GM18909 (cell line): ENCODE measurements at regions not wholly inside any gene's neighbourhood (a gene's known extent, or its start where the extent isn't known, plus 50 kb on each side); places are given as distances from the start of the nearest gene placed in this dataset.

Source experiments
- ATAC-seq: cut with Tn5 transposase; IDR thresholded peaks from one replicate; pipeline ENCODE4 v1.9.1; 2021; ENCODE audit warnings: mild to moderate bottlenecking; ENCODE audit not compliant: unreplicated experiment, poor library complexity

DNA sequence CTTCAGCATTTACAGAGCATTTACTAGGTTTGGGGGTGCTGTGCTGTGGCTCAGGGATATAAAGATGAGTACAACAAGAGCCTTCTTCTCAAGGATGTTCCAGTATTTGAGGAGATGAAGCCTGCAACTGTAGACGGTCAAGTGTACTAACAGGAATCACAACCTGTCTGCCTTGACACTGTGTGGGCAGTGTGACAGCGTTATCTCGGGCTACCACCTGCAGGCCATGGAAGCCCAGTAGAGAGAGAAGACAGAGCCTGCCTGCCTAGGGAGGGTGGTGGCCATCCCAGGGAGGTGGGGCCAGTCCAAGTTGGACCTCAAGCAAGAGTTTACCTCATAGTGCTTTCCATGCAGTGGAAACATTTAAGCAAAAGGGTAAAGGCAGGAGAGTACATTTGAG lies 215.1 kb upstream of the ASIC2 start:
- no peak for ATAC-seq

DNA sequence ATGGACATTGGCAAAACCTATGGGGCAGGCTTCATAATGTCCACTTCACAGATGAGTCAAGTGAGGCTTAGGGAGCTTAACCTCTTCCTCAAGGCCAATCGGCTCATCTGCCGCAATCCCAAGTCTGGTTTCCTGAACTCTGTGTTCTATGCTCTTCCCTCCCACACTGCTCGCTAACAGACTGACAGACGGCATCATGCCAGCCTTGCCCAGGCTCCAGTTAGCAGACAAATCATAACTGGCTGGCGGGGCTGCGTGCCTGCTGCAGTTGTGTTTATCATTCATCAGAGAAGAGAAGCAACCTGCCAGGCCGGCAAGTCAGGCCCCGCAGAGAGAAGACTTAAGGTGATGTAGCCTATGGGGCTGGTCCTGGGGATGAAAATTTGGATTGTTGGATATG lies 216.2 kb upstream of the ASIC2 start:
- ATAC-seq, result no peak

DNA sequence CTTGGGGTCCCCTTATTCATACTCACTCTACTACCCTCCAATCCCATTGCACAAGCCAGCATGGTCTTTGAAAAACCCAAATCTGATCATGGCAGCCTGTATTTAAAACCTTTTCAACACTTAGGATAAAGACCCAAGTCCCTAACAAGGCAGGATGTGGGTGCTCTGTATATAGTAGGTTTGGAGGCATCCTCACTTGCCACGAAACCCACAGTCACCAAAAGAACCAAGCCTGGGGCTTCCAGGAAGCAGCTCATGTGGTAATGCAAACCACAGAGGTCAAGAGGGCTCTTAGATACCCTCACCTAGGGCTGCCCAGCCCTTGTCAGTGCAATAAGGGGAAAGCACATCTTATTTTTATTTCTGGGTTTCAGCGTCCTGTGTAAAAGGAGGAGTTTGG lies 218.6 kb upstream of the ASIC2 start:
- ATAC-seq, result no peak

DNA sequence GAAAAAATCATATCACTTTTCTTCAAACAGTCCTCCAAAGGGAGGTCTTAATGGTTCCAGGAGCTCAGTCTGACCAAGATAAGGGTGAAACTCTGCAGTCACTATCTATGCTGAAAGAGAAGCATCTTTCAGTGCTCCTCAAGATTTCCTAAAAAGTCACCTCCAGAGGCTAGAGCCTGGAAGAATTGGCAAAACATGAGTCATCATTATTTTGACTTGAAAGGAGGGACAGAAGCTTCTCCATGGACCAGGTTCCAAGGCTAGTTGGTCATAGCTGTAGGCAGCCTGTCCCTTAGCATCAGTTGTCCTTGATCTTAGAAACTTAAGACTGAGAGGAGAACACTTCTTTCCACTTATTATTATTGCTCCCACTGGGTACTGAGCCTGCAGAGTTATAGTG lies 219.0 kb upstream of the ASIC2 start:
- no peak for ATAC-seq

DNA sequence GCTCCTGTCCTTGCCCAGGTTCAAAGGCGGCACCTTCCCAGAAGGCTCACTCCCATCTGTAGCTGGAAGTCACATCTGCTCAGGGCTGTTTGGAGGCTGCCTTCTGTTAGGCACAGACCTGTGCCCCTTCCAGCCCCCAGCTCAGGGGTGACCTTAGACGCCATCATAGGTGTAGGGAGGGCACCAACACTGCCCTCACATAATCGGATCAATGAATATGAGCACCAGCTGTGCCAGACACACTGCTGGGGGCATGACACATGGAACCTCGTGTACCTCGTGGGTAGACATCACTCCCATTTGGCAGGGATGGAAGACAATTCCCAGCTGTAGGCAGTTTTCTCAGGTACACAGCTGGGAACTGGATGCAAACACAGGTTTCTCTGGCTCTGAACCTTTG lies 220.7 kb upstream of the ASIC2 start:
- no peak for ATAC-seq

DNA sequence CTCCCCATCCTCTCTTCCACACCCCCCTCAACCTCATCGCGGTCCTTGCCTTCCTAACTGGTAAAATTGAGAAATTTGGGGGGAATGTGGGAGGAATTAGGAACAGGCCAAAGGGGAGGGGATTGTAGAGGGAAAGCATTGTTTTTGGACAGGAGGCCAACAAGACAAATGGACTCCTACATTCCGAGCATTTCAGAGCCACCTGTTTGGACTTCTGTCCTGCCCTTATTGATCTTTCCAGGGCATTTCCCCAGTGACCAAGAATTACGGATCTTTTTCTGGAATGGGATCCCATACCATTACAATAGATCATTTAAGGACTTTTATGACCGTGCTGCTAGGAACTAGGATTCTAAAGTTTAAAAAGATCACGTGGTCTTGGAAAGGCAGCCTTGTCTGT lies 221.3 kb upstream of the ASIC2 start:
- no peak for ATAC-seq

DNA sequence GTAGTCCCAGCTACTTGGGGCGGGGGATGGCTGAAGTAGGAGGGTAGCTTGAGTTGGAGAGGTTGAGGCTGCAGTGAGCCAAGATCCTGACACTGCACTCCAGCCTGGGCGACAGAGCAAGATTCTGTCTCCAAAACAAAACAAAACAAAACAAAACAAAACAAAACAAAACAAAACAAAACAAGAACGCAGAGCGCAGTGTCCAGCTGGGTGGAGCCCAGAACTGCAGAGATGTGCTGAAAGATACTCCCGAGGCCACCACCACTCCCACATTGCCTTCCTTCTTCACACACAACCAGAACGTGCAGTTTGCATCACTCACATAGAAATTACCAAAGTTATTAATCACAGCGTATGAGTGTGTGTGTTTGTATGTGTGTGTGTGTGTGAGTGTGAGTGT lies 222.9 kb upstream of the ASIC2 start:
- no peak for ATAC-seq

DNA sequence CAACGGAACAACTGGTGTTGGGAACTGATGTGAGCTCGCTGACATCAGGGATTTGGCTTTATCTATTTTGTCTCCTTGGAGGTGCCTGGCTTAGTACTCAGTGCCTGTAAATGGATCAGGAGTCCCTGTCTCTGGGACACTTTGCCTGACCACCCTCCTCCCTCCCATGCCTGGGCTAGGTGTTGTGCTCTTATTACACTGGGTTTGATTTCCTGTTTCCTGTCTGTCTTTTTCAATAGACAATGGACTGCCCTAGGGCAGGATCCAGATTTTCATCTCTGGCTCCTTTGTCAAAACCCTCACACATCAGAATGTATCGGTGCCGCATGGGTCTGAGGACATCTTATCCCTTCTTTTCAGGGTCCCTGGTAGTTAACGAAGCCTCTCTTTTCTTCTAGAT lies 223.6 kb upstream of the ASIC2 start:
- ATAC-seq, result no peak

DNA sequence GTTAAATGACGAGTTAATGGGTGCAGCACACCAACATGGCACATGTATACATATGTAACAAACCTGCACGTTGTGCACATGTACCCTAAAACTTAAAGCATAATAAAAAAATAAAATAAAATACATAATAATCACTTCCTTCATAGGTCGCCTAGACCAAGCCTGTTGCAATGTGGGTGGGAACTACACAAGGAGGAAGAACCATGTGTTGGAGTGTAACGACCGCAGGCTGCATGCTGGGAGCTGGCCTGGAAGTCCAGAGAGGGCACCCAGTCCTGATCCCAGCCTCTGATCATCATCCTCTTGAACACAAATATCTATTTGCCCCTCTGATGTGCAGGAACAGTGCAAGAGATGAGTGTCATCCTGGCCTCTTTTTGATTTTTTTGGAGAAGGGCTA lies 224.7 kb upstream of the ASIC2 start:
- ATAC-seq, result no peak

DNA sequence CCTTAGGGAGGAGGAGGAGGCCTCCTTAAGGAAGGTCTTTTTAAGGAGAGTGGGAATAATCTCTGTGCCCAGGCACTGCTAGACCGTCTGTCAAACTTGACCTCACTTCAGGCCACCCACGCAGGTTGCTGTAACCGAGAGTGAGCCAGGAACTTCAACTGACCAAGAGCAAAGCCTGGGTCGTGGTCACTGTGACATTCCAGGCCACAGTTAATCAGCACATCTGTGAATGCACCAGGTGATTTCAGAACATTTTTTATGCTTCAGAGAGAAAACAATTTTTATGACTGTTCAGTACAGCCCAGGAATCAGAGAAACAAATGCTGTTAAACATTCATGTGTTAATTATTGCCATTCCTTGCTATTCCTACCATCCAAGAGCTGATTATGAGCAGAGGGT lies 226.6 kb upstream of the ASIC2 start:
- ATAC-seq, result no peak

DNA sequence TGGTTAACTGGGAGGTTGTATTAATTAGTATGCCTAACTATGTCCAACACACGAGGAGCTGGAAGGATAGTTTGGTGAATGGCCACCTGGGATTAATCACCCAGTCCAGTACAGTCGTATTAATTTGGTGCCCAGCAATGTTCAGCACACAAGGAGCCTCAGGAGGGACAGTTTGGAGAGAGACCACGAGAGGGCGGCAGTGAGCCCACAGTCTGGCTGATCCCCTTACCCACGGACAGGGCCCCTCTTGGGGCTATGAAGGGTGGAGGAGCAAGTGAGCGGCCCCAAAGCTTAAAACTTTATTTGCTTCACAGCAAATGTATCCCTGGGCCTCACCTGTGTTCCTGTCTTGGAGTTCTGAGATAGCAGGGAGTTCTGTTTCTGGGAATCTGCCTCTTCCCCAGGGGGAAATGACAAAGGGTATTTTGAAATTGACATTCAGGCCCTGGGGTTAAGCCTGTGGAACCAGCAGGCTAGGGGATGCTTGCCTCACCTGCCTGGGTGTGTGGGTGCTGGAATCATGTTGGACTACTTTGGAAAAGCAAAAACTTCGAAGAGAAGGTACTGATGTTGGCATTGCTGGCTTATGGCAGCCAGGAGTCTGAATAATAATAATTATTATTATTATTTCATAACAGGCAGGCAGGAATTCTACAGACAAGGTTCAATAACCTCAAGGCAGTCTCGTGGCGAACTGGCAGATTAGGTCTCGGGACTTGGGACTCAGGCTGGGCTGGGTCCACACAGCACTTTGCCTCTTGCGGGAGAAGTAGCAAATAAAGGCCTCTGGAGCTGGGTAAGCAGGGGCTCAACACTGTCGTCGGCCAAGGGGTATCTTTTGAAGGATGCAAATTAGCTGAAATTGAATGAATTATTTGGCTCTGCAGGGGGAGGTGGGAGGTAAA lies 227.6 kb upstream of the ASIC2 start:
- no peak for ATAC-seq

DNA sequence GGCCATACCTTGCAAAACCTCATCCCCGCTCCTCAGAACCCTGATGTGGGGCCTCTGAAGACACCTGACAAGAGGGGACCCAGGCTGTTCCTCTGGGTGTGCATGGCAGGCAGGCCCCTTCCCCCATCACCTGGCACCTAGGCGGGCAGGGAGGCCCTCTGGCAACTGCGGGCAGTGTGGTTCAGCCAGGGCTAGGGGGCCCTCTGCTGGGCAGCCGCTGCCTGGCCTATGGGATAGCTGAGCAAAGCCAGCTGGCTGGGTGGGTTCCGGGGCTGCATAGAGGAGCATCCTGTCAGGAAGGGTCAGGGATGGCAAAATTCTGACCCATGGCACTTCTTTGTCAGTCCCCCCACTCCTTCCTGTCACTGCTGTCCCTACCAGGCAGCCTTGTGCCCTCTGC lies 228.7 kb upstream of the ASIC2 start:
- no peak for ATAC-seq

DNA sequence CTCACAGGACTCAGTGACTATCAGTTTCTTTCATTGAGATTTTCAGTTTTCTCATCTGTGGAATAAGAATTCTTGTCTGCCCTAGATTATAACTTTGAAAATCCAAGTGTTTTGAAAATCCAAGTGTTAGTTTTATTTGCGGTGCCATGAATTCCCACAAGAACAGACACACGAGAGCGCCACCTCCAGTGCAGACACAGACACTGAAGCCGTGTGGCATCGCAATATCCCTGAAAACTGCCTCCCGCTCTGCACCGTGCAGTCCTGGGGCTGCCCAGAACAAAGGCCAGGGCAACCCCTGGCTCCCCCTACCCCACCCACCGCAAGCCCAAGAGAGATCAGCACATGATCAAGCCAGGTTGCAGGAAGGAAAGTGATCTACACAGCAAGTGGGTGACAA lies 229.5 kb upstream of the ASIC2 start:
- no peak for ATAC-seq

DNA sequence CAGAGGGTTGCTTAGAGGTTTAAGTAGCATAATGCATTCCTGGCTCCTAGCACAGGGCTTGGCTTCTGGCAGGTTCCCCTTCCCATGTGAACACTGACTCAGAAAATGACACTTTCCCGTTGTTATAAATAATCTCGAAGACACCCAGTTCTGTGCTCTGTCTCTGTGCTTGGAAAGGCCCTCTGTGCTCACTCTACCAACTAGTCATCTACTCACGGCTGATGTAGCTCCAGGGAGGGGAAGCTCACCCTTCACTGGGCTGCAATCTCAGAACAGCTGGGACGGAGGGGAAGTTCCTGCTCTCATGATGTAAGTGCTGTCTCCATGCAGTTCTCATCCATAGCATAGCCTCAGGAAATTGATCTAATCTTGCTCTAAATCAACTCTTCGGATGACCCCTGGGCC lies 230.5 kb upstream of the ASIC2 start:
- no peak for ATAC-seq

DNA sequence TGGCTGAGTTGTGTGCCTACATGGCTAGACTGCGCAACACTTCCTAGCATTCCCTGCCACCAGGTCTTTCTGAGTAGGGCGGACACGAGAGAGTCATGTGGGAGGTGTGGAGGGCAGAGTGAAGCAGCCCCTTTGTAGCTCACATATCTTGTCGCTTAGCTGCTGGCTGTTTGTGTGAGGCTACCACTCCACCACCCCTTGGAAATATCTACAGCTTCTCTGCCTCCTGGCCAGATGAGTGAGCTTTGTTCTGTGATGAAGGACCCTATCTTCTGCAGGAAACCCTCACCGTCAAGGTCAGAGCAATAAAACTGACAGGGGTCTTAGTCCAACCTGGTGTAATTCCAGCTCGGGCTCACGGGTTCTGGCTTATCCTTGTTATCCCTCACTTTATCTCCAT lies 232.1 kb upstream of the ASIC2 start:
- ATAC-seq, result no peak

DNA sequence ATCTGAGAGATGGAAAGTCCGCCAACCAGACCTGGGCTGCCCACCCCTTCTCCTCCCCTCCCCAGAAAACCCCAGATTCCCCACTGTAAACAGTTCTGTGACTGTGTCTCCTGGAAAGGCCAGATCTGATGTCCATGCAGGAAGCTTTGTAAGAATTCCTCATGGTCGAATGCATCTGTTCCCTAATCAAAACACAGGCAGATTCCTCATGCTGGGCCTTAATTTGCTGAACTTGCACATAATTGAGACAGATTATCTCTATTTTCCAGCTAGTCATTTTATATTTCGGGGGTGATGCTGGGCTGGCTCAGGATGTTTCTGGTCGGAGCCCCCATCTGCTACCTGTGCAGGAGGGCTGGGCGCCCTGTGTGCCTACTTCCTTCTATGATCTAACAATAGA lies 233.6 kb upstream of the ASIC2 start:
- ATAC-seq, result no peak

DNA sequence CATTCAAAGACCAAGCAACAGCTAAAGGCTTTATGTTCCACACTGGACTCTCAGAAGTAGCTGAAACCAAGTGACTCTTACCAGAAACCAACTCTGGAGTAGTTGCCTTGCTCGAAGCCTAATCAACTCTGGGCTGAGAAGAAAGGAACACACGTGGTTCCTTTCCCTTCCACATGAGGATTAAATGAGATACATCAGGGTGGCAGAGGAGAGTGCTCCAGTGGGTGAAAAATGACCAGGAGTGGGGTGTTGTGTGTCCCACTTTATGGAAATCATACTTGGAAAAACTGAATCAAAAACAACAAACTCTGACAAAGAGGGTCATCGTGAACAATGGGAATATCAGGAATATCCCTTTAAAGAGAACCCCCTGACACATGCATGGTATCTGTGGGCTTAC lies 234.2 kb upstream of the ASIC2 start:
- ATAC-seq, result no peak

DNA sequence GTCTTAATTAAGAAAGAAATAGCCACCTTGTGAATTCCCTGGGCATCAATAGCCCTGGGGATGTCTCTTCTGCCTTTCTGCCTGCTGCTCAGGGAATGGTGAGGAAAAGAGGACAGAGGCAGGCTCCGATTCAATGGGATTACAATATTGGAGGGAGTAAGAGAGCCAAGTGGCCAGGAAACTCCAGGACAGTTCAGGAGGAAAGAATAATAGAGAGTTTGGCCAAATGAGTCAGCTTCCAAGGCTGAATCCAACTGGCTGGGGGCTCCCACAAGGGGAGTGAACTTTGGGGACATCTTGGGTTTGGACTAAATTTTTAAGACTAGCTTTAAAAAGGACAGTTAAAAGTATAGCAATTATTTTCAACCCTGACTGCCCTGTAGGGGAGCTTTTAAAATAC lies 235.8 kb upstream of the ASIC2 start:
- no peak for ATAC-seq

DNA sequence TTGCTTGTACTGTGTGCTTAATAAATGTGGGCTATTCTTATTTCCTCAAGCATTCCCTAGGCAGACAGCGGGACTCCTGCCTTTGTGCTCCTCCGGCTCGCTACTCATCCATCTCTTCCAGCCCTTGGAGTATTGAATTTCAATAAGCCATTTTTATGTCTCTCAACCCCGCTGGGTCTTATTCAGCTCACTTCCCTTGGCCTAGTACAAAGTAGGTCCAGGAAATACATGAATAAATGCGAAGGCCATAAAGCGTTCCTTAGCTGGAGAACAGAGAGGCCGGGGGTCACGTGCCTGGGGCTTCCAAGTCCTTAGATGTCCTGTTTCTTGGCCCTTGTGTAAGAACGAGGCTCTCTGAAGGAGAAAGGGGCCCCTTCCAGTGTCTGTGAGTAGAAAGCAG lies 236.7 kb upstream of the ASIC2 start:
- no peak for ATAC-seq

DNA sequence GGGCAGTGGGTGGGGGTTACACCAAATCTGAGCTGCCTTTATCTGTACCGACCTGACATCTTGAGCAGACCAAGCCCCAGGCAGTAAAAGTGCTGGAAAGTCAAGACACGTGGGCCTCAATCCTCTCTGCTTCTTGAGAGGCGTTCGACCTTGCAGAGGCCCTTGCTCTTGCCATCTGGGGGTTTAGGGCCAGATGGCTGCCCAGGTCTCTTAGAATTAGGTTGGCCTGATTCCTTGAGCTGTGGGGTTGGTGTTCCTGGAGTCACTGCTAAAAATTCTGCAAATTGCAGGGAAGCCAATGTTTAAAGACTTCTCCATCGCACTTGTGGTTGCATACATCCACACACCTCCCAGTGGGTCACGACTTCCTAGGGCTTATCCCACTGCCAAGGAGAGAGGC lies 238.2 kb upstream of the ASIC2 start:
- ATAC-seq, result no peak

DNA sequence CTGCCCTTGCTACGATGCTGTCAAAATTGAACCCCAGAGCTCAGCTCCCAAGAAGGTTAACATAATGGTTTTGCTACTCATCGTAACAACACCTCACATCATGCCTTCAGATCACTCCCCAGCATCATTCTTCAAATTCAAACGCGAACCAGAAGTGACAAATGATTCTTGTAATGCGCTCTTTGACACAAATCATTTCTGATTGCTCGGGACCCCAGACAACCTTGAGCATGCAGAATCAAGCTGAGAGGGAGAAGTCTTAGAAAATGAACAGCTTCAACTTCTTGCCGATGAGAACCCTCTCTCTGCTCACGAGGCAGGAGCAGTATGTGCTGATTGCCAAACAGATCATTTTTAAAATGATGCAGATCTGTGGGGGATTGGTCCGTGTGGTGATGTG lies 241.0 kb upstream of the ASIC2 start:
- ATAC-seq, result no peak

DNA sequence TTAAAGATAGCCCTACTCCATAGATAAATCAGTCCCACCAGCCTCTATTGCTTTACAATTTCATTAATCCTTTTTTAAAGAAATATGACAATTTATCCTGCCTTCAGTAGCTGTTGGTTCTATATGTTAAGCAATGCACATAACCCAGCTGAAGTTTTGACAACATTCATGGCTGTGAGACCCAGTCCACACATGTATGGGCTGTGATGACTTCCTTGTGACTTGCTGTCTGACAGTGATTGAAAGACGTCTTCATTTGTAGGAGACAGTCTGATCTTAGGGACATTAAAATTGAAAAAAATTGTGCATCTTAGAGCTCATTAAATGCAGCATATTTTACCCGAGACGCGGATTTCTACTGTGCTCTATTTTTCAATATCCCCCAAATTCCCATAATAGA lies 252.0 kb upstream of the ASIC2 start:
- no peak for ATAC-seq

DNA sequence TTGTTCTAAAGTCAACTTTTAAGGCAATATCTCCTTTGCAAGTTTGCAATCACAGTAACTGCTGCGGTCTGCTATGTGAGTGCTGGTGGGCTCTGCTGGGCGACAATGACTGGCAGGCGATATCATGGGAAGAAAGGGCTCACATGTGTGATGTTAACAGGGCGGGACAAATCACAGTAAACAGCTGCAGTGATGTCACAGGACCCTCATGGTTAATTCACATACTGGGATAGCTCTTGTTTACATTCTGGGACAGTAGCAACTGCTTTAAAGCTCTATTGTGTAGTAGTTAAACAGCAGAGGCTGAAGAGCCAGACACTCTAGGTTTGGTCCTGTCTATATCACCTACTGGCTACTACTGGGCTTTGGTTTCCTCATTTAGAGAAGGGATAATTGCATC lies 257.2 kb upstream of the ASIC2 start:
- ATAC-seq, result no peak
